WI38 (cell line): ENCODE measurements at regions not wholly inside any gene's neighbourhood (a gene's known extent, or its start where the extent isn't known, plus 50 kb on each side); places are given as distances from the start of the nearest gene placed in this dataset.

Experiments used
- H3K4me3 ChIP-seq: 2 replicates; pipeline ENCODE4 v1.5.1; 2011; ENCODE audit warnings: low read depth, mild to moderate bottlenecking, control low read depth, low read length
- CTCF ChIP-seq: IDR thresholded peaks from 2 replicates; pipeline ENCODE4 v1.5.1; 2012; ENCODE audit warnings: low read depth, mild to moderate bottlenecking, control low read depth, low read length

- H3K4me3 ChIP-seq: no peak overlapping the region
- TF ChIP-seq CTCF: no peak
Observed at GRCh38 chr11:70727899-70728620, 329.7 kb downstream of the CTTN start.

GRCh38 chr11:70729949-70730348 lies 331.6 kb downstream of the CTTN start:
- no peak overlapping the region for H3K4me3 ChIP-seq
- TF ChIP-seq CTCF: no peak

GRCh38 chr11:70730411-70730810 lies 332.1 kb downstream of the CTTN start:
- no peak overlapping the region for H3K4me3 ChIP-seq
- no peak for TF ChIP-seq CTCF

GRCh38 chr11:70731271-70732022 lies 333.1 kb downstream of the CTTN start:
- no peak overlapping the region for H3K4me3 ChIP-seq
- TF ChIP-seq CTCF: no peak

GRCh38 chr11:70732023-70732880 lies 333.9 kb downstream of the CTTN start:
- TF ChIP-seq CTCF: no peak
- no peak overlapping the region for H3K4me3 ChIP-seq

GRCh38 chr11:70732881-70733196 lies 334.5 kb downstream of the CTTN start:
- H3K4me3 ChIP-seq: no peak overlapping the region
- no peak for TF ChIP-seq CTCF
